Naive thymus-derived CD4-positive, alpha-beta T cell (primary cell): ENCODE measurements at regions not wholly inside any gene's neighbourhood (a gene's known extent, or its start where the extent isn't known, plus 50 kb on each side); places are given as distances from the start of the nearest gene placed in this dataset.
"Not testable (repeated sequence)": the region's sequence is repeated elsewhere in the genome, so short reads cannot be mapped to it uniquely, and the experiment has no call there.

ENCODE experiments used
- ATAC-seq: fragments of 150-1000 bp; cut with Tn5 transposase; 2 replicates; pipeline ENCODE4 v1.10.0; 2021; ENCODE audit warnings: mild to moderate bottlenecking, moderate library complexity
- CTCF ChIA-PET: fragments of 350-600 bp; sonication (Branson Sonifier 250); formaldehyde crosslinking; loops from one replicate; lab custom pipeline; 2021; ENCODE audit warnings: antibody characterized with exemption; lab: Charles Lee
- POLR2A ChIA-PET: fragments of 350-600 bp; sonication (Branson Sonifier 250); formaldehyde crosslinking; loops from one replicate; lab custom pipeline; 2021; ENCODE audit warnings: antibody characterized with exemption, inconsistent platforms; lab: Charles Lee
- DNase-seq, 9 donors: peaks; one replicate each; pipeline versions ENCODE4 v3.0.0 to v3.0.0-alpha.2; 2020 to 2022; ENCODE audit warnings: mixed read lengths in 1 of 9
- H3K27ac ChIP-seq: one replicate; pipeline ENCODE4 v1.7.0; 2013; ENCODE audit warnings: mild to moderate bottlenecking, low read depth, low read length, moderate library complexity
- H3K27me3 ChIP-seq, 2 donors: one replicate each; pipeline ENCODE4 v1.7.0; 2013; ENCODE audit warnings: low read length in 2 of 2, mild to moderate bottlenecking in 2 of 2, moderate library complexity in 2 of 2; ENCODE audit not compliant: control insufficient read depth in 2 of 2, insufficient read depth in 2 of 2
- H3K36me3 ChIP-seq, 3 experiments: 1 replicate in 2 of 3; 2 replicates in 1 of 3; pipeline ENCODE4 v1.7.0; 2013; ENCODE audit warnings: low read length in 3 of 3, mild to moderate bottlenecking in 3 of 3, moderate library complexity in 1 of 3; ENCODE audit not compliant: insufficient read depth in 3 of 3, control insufficient read depth in 2 of 3
- H3K4me1 ChIP-seq, 2 donors: one replicate each; pipeline ENCODE4 v1.7.0; 2013; ENCODE audit warnings: low read length in 2 of 2, mild to moderate bottlenecking in 2 of 2, moderate library complexity in 1 of 2; ENCODE audit not compliant: control insufficient read depth in 2 of 2, insufficient read depth in 2 of 2
- H3K4me3 ChIP-seq: 2 replicates; pipeline ENCODE4 v1.7.0; 2013; ENCODE audit warnings: mild to moderate bottlenecking, low read length
- H3K9me3 ChIP-seq, 3 experiments: 1 replicate in 2 of 3; 2 replicates in 1 of 3; pipeline ENCODE4 v1.7.0; 2013; ENCODE audit warnings: low read length in 3 of 3; ENCODE audit not compliant: control insufficient read depth in 2 of 3
- H3K27ac Mint-ChIP-seq, 9 donors: one replicate each; pipeline ENCODE4 v1.8.0; 2020 to 2022; ENCODE audit warnings: mixed read lengths in 9 of 9, mild to moderate bottlenecking in 8 of 9, moderate library complexity in 5 of 9, inconsistent platforms in 2 of 9
- H3K27me3 Mint-ChIP-seq, 5 donors: one replicate each; pipeline ENCODE4 v1.8.0; 2021 to 2022; ENCODE audit warnings: mixed read lengths in 5 of 5, mild to moderate bottlenecking in 1 of 5
- H3K36me3 Mint-ChIP-seq, 5 donors: one replicate each; pipeline ENCODE4 v1.8.0; 2020 to 2022; ENCODE audit warnings: mixed read lengths in 5 of 5, mild to moderate bottlenecking in 3 of 5, inconsistent platforms in 1 of 5
- H3K4me1 Mint-ChIP-seq, 7 donors: one replicate each; pipeline ENCODE4 v1.8.0; 2020 to 2022; ENCODE audit warnings: mixed read lengths in 7 of 7, mild to moderate bottlenecking in 3 of 7, inconsistent platforms in 1 of 7
- H3K4me3 Mint-ChIP-seq, 10 donors: one replicate each; pipeline ENCODE4 v1.8.0; 2020 to 2022; ENCODE audit warnings: mild to moderate bottlenecking in 10 of 10, mixed read lengths in 10 of 10, moderate library complexity in 6 of 10, inconsistent platforms in 2 of 10
- H3K9me3 Mint-ChIP-seq, 11 donors: one replicate each; pipeline ENCODE4 v1.8.0; 2020 to 2022; ENCODE audit warnings: mixed read lengths in 11 of 11, mild to moderate bottlenecking in 4 of 11, inconsistent platforms in 1 of 11, moderate library complexity in 1 of 11
- intact Hi-C, 2 donors: fragments of 100-400 bp; cut with micrococcal nuclease; formaldehyde crosslinking; loops; one replicate each; pipeline ENCODE4 v1.15.1; 2023

DNA sequence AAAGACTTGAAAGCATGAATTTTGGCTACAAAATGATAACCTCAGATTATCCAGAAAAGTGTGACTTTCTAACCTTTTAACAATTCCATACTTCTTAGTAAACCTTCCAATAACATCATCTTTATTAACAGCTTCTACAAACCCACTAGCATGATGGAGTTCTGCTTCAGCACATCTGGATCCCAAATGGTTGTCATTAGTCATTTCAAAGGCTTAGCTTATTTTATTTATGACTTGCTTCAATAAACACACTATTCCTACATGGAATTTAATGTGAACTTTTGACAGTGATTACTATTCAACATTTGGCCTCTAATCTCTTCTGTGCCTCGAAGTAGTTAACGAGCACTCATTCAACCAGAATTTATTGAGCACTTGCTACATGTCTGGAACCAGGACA lies 808.3 kb downstream of the TSN start:
- Mint-ChIP-seq H3K36me3 (no peaks in the 10 kb centered on the region), H3K4me1 (no peaks in the 10 kb centered on the region), H3K27me3 (no peaks in the 10 kb centered on the region), H3K9me3 (peaks cover 0 to 5% (median 0%) of the 10 kb centered on the region in 11 donors), H3K27ac (no peak overlapping the region), H3K4me3 (no peak overlapping the region)
- intact Hi-C loops = no loop called here
- Histone ChIP-seq H3K27me3 (no peaks in the 10 kb centered on the region), H3K27ac (no peak overlapping the region), H3K4me3 (no peak overlapping the region), H3K4me1 (no peaks in the 10 kb centered on the region), H3K36me3 (no peaks in the 10 kb centered on the region), H3K9me3 (no peaks in the 10 kb centered on the region)
- DNase-seq (no peak), ATAC-seq (no peak)
- POLR2A ChIA-PET = no interaction called here
- CTCF ChIA-PET = no interaction called here

- H3K36me3 Mint-ChIP-seq = no peaks in the 10 kb centered on the region
- H3K4me1 Mint-ChIP-seq = no peaks in the 10 kb centered on the region
- Histone ChIP-seq H3K4me3 (no peak overlapping the region), H3K27ac (no peak overlapping the region), H3K27me3 (no peaks in the 10 kb centered on the region), H3K9me3 (no peaks in the 10 kb centered on the region), H3K36me3 (no peaks in the 10 kb centered on the region), H3K4me1 (no peaks in the 10 kb centered on the region)
- H3K27me3 Mint-ChIP-seq = no peaks in the 10 kb centered on the region
- ATAC-seq (no peak), DNase-seq (no peak)
- H3K27ac Mint-ChIP-seq = no peak overlapping the region
- CTCF ChIA-PET = no interaction called here
- peaks cover 0 to 5% (median 0%) of the 10 kb centered on the region in 11 donors for H3K9me3 Mint-ChIP-seq
- intact Hi-C loops = no loop called here
- no peak overlapping the region for H3K4me3 Mint-ChIP-seq
- POLR2A ChIA-PET = no interaction called here
Measured at GRCh38 chr2:122564843-122565242, 809.4 kb downstream of the TSN start.

GRCh38 chr2:122565364-122565763 lies 809.9 kb downstream of the TSN start:
- Mint-ChIP-seq H3K9me3 (peaks cover 0 to 5% (median 0%) of the 10 kb centered on the region in 11 donors), H3K27ac (no peak overlapping the region), H3K4me3 (no peak overlapping the region), H3K4me1 (no peaks in the 10 kb centered on the region), H3K27me3 (no peaks in the 10 kb centered on the region), H3K36me3 (no peaks in the 10 kb centered on the region)
- ATAC-seq = no peak
- H3K9me3 ChIP-seq = no peaks in the 10 kb centered on the region
- H3K4me3 ChIP-seq = no peak overlapping the region
- H3K27me3 ChIP-seq = no peaks in the 10 kb centered on the region
- DNase-seq = no peak
- CTCF ChIA-PET = no interaction called here
- POLR2A ChIA-PET = no interaction called here
- no peaks in the 10 kb centered on the region for H3K4me1 ChIP-seq
- no peak overlapping the region for H3K27ac ChIP-seq
- H3K36me3 ChIP-seq = no peaks in the 10 kb centered on the region
- intact Hi-C loops = no loop called here

DNA sequence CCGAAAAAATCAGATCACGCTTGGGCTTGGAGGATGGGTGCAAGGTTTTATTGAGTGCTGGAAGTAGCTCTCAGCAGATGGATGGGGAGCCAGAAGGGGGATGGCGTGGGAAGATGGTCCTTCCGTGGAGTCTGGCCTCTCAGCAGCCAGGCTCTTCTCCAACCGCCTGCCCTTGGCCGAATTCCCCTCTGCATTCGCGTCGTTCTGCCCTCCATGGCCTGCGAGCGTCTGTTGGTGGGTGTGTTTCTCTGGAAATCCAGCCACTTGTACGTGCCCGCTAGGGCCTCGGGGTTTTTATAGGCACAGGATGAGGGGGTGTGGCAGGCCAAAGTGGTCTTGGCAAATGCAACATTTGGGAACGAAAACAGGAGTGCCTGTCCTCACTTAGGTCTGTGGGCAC lies 815.2 kb downstream of the TSN start:
- no peak overlapping the region for H3K27ac ChIP-seq
- no peaks in the 10 kb centered on the region for H3K9me3 ChIP-seq
- DNase-seq (no peak), ATAC-seq (no peak)
- no peaks in the 10 kb centered on the region for H3K36me3 ChIP-seq
- H3K4me3 ChIP-seq = no peak overlapping the region
- POLR2A ChIA-PET = no interaction called here
- peaks cover 0 to 19% (median 3%) of the 10 kb centered on the region in 11 donors for H3K9me3 Mint-ChIP-seq
- H3K27me3 ChIP-seq = no peaks in the 10 kb centered on the region
- H3K4me3 Mint-ChIP-seq = no peak overlapping the region
- no peaks in the 10 kb centered on the region for H3K4me1 ChIP-seq
- no peaks in the 10 kb centered on the region for H3K27me3 Mint-ChIP-seq
- CTCF ChIA-PET = no interaction called here
- no peak overlapping the region for H3K27ac Mint-ChIP-seq
- H3K36me3 Mint-ChIP-seq = peaks cover 0 to 4% (median 0%) of the 10 kb centered on the region in 5 donors
- intact Hi-C loops = no loop called here
- no peaks in the 10 kb centered on the region for H3K4me1 Mint-ChIP-seq

- CTCF ChIA-PET, H3K27ac ChIP-seq, DNase-seq, H3K27me3 Mint-ChIP-seq, H3K4me1 Mint-ChIP-seq, H3K27me3 ChIP-seq, POLR2A ChIA-PET, H3K4me3 Mint-ChIP-seq, intact Hi-C loops, H3K4me1 ChIP-seq, ATAC-seq, H3K27ac Mint-ChIP-seq, H3K36me3 ChIP-seq, H3K36me3 Mint-ChIP-seq, H3K9me3 ChIP-seq, H3K4me3 ChIP-seq: not testable (repeated sequence)
- H3K9me3 Mint-ChIP-seq = peaks cover 0 to 19% (median 6%) of the 10 kb centered on the region in 11 donors
Measured at GRCh38 chr2:122571471-122571870, 816.0 kb downstream of the TSN start.

GRCh38 chr2:122575076-122575475 lies 819.6 kb downstream of the TSN start:
- Histone ChIP-seq H3K36me3 (no peaks in the 10 kb centered on the region), H3K9me3 (no peaks in the 10 kb centered on the region), H3K27me3 (no peaks in the 10 kb centered on the region), H3K27ac (no peak overlapping the region), H3K4me3 (no peak overlapping the region), H3K4me1 (no peaks in the 10 kb centered on the region)
- intact Hi-C loops = no loop called here
- peaks cover 0 to 4% (median 0%) of the 10 kb centered on the region in 5 donors for H3K36me3 Mint-ChIP-seq
- CTCF ChIA-PET = no interaction called here
- ATAC-seq (no peak), DNase-seq (no peak)
- no peak overlapping the region for H3K27ac Mint-ChIP-seq
- H3K4me1 Mint-ChIP-seq = no peaks in the 10 kb centered on the region
- H3K4me3 Mint-ChIP-seq = no peak overlapping the region
- H3K27me3 Mint-ChIP-seq = no peaks in the 10 kb centered on the region
- POLR2A ChIA-PET = no interaction called here
- peaks cover 0 to 19% (median 4%) of the 10 kb centered on the region in 11 donors for H3K9me3 Mint-ChIP-seq

DNA sequence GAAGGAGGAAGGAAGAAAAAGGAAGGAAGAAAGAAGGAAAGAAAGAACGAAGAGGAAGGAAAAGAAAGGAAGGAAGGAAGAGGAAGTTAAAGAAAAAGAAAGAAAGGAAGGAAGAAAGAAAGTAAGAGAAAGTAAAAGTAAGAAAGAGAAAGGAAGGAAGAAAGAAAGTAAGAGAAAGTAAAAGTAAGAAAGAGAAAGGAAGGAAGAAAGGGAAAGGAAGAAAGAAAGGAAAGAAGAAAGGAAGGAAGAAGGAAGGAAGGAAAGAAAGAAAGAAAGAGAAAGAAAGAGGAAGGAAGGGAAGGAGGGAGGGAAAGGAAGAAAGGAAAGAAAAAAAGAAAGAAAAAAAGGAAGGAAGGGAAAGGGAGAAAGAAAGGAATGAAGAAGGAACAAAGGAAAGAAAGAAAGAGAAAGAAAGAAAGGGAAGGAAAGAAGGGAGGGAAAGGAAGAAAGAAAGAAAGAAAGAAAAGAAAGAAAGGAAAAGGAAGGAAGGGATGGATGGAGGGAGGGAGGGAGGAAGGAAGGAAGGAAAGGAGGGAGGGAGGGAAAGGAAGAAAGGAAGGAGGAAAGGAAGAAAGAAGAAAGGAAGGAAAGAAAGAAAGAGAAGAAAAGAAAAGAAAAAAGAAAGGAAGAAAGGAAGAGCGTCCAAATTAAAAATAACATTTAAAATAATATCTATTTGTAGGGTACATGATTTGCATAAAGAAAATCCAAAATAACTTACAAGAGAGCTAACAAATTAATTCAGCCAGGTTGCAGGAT lies 827.9 kb downstream of the TSN start:
- H3K4me3 ChIP-seq = no peak overlapping the region
- H3K27ac ChIP-seq = no peak overlapping the region
- Mint-ChIP-seq H3K36me3 (no peaks in the 10 kb centered on the region), H3K4me1 (no peaks in the 10 kb centered on the region), H3K27me3 (no peaks in the 10 kb centered on the region), H3K4me3 (no peak overlapping the region), H3K9me3 (peaks cover 0 to 51% (median 7%) of the 10 kb centered on the region in 11 donors), H3K27ac (no peak overlapping the region)
- ChIA-PET CTCF (no interaction called here), POLR2A (no interaction called here)
- H3K27me3 ChIP-seq = no peaks in the 10 kb centered on the region
- no peak for ATAC-seq
- no peak for DNase-seq
- no peaks in the 10 kb centered on the region for H3K36me3 ChIP-seq
- intact Hi-C loops = no loop called here
- H3K9me3 ChIP-seq = no peaks in the 10 kb centered on the region
- no peaks in the 10 kb centered on the region for H3K4me1 ChIP-seq
